ENCODE measurements at regions not wholly inside any gene's neighbourhood (a gene's known extent, or its start where the extent isn't known, plus 50 kb on each side); places are given as distances from the start of the nearest gene placed in this dataset.

- no peak for TF ChIP-seq EZH2 (IDR thresholded peaks at IDR 0.05; ENCODE audit: low read depth)
- TF ChIP-seq CTCF (conservative IDR thresholded peaks at IDR 0.05): no peak
- Histone ChIP-seq H2AFZ (no peak overlapping the region), H3K9me2 (ENCODE audit: insufficient read depth) (peaks cover 4% of the 10 kb centered on the region; the same call in 1 of the 2 replicates), H3K27ac (no peak overlapping the region), H3K4me1 (replicated peaks; ENCODE audit: insufficient read depth) (no peaks in the 10 kb centered on the region), H3F3A (ENCODE audit: insufficient read depth, low read depth) (no peaks in the 10 kb centered on the region), H3K36me3 (ENCODE audit: low read depth) (no peaks in the 10 kb centered on the region), H3K9me3 (ENCODE audit: insufficient read depth, low read depth) (no peaks in the 10 kb centered on the region), H3K79me2 (ENCODE audit: low read depth) (no peaks in the 10 kb centered on the region), H3K4me3 (no peak overlapping the region), H3K27me3 (ENCODE audit: insufficient read depth, low read depth) (no peaks in the 10 kb centered on the region), H3K4me2 (no peak overlapping the region), H4K20me1 (ENCODE audit: insufficient read depth) (no peaks in the 10 kb centered on the region)
- POLR2A ChIA-PET (ENCODE audit: unreplicated experiment): no interaction called here
- no TSS peak for BruUV-seq (replicated peaks)
- CTCF ChIA-PET: no interaction called here
- no peak for DNase-seq
- intact Hi-C loops (cut with micrococcal nuclease; ENCODE audit: unreplicated experiment): no loop called here
Observed at GRCh38 chr3:19002606-19003005, 145.7 kb upstream of the KCNH8 start.

- Histone ChIP-seq H3F3A (ENCODE audit: insufficient read depth, low read depth) (no peaks in the 10 kb centered on the region), H4K20me1 (ENCODE audit: insufficient read depth) (no peaks in the 10 kb centered on the region), H3K36me3 (ENCODE audit: low read depth) (no peaks in the 10 kb centered on the region), H3K9me3 (ENCODE audit: insufficient read depth, low read depth) (no peaks in the 10 kb centered on the region), H3K4me3 (no peak overlapping the region), H3K9me2 (ENCODE audit: insufficient read depth) (no peaks in the 10 kb centered on the region), H3K4me2 (no peak overlapping the region), H3K4me1 (replicated peaks; ENCODE audit: insufficient read depth) (no peaks in the 10 kb centered on the region), H3K27me3 (ENCODE audit: insufficient read depth, low read depth) (no peaks in the 10 kb centered on the region), H2AFZ (no peak overlapping the region), H3K79me2 (ENCODE audit: low read depth) (no peaks in the 10 kb centered on the region), H3K27ac (no peak overlapping the region)
- DNase-seq: no peak
- POLR2A ChIA-PET (ENCODE audit: unreplicated experiment): no interaction called here
- intact Hi-C loops (cut with micrococcal nuclease; ENCODE audit: unreplicated experiment): no loop called here
- TF ChIP-seq CTCF (conservative IDR thresholded peaks at IDR 0.05) (no peak), EZH2 (IDR thresholded peaks at IDR 0.05; ENCODE audit: low read depth) (no peak)
- CTCF ChIA-PET: no interaction called here
- BruUV-seq (replicated peaks): no TSS peak
Observed at GRCh38 chr3:18998069-18998468, 150.2 kb upstream of the KCNH8 start.

- Histone ChIP-seq H3K36me3 (ENCODE audit: low read depth) (no peaks in the 10 kb centered on the region), H3K9me2 (ENCODE audit: insufficient read depth) (no peaks in the 10 kb centered on the region), H3F3A (ENCODE audit: insufficient read depth, low read depth) (no peaks in the 10 kb centered on the region), H3K4me1 (replicated peaks; ENCODE audit: insufficient read depth) (no peaks in the 10 kb centered on the region), H3K4me2 (no peak overlapping the region), H3K27me3 (ENCODE audit: insufficient read depth, low read depth) (no peaks in the 10 kb centered on the region), H3K4me3 (no peak overlapping the region), H3K27ac (no peak overlapping the region), H3K9me3 (ENCODE audit: insufficient read depth, low read depth) (no peaks in the 10 kb centered on the region), H2AFZ (no peak overlapping the region), H4K20me1 (ENCODE audit: insufficient read depth) (no peaks in the 10 kb centered on the region), H3K79me2 (ENCODE audit: low read depth) (no peaks in the 10 kb centered on the region)
- ChIA-PET POLR2A (ENCODE audit: unreplicated experiment) (no interaction called here), CTCF (interaction anchor here (0.7 kb wide), 1 partner anchor 233 kb away, joined by 3 read pairs; no protein-coding TSS in a partner anchor)
- DNase-seq: no peak
- BruUV-seq (replicated peaks): no TSS peak
- intact Hi-C loops (cut with micrococcal nuclease; ENCODE audit: unreplicated experiment): no loop called here
- TF ChIP-seq CTCF (conservative IDR thresholded peaks at IDR 0.05) (no peak), EZH2 (IDR thresholded peaks at IDR 0.05; ENCODE audit: low read depth) (no peak)
Observed at GRCh38 chr3:18992709-18993108, 155.6 kb upstream of the KCNH8 start.
